ENCODE measurements at regions not wholly inside any gene's neighbourhood (a gene's known extent, or its start where the extent isn't known, plus 50 kb on each side); places are given as distances from the start of the nearest gene placed in this dataset.

- TF ChIP-seq CTCF (conservative IDR thresholded peaks at IDR 0.05; ENCODE audit: low read depth, low read length) (no peak), EZH2 (IDR thresholded peaks at IDR 0.05; ENCODE audit: borderline replicate concordance, low read depth, low read length, poor library complexity, severe bottlenecking) (no peak)
Measured at GRCh38 chr7:121450631-121451198, 54.6 kb upstream of the FAM3C start.

Measured in A673 (cell line).